Activated effector memory CD4-positive, alpha-beta T cell treated with anti-CD3 and anti-CD28 coated beads, Interleukin-2, amount 50 U/mL, for 16 hours (primary cell): ENCODE measurements at regions not wholly inside any gene's neighbourhood (a gene's known extent, or its start where the extent isn't known, plus 50 kb on each side); places are given as distances from the start of the nearest gene placed in this dataset.

Source experiments
- DNase-seq: peaks from one replicate; pipeline ENCODE4 v3.0.0-alpha.2; 2020

DNA sequence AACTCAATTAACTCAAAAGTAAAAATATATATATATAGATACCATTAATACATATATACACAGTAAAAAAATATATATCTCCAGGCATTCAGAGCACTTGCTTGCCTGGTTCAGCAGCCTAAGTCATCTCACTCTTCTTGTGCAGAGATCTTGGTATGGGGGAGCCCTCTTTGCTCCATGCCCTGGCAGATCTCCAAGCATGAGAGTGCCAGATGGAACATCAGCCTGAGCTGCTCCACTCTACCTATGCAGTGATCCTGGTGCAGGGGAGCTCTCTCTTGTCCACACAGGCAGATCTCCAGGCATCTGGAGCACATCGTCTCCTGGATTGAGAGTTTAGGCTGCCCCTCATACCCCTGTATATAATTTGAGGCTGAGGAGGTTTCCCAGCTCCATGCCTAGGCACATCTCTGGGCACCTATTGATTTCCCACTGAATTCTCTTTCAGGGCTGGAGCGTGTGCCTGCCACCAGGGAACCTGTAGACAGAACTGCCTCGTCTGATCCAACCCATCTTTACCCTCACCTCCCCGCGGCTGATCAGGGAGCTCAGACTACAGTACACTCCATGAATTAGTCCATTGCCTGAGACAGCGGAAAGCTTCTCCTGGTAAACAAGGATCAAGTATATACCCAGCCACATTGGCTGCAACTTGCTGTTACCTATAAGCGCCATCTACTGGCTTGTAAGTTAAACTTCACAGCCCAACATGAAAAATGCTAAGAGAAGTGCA is 342.4 kb upstream of the GRIA1 start:
- DNase-seq, result no peak

DNA sequence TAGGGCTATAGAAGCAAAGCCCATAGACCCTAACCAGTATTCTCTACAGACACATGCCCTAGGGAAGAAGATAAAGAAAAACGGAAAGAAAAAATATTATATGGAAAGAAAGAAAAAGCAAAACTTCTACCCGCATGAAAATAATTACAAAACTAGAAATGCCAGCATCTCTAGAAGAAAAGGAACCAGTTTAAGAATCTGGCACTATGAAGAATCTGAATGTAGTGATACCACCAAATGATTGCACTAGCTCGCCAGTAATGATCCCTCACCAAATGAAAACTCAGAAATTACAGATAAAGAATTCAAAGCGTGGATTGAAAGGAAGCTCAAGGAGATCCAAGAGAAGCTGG is 341.9 kb upstream of the GRIA1 start:
- DNase-seq, result no peak

- DNase-seq, result no peak
These were observed 338.9 kb upstream of the GRIA1 start for GRCh38 chr5:153151558-153151957.

DNA sequence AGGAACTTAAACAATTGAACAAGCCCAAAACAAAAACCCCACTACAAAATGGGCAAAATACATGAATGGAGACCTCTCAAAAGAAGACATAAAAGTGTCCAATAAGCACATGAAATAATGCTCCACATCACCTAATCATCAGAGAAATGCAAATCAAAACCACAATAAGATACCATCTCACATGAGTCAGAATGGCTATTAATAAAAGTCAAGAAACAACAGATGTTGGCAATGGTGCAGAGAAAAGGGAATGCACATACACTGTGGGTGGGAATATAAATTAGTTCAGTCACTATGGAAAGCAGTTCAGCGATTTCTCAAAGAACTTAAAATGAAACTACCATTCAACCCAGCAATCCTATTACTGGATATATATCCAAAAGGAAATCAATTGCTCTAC is 337.4 kb upstream of the GRIA1 start:
- DNase-seq, result no peak

DNA sequence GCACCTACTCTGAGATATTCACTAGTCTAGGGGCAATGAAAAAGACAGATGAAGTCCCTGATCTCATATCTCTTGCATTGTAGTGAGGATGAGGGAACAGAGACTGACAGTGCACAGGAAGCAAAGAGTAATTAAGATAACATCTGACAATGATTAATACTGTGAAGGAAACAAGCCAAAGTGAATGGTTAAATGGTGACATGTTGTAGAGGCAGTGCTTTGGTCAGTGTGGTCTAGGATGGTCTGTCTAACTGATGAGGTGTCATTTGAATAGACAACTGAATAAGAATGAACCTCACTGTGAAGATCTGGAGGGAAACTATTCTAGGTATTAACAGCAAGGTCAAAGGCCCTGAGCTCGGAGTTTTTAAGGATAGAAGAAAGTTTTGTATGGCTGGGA is 333.3 kb upstream of the GRIA1 start:
- DNase-seq, result no peak

- no peak for DNase-seq
These were observed 331.9 kb upstream of the GRIA1 start for GRCh38 chr5:153158608-153159007.

DNA sequence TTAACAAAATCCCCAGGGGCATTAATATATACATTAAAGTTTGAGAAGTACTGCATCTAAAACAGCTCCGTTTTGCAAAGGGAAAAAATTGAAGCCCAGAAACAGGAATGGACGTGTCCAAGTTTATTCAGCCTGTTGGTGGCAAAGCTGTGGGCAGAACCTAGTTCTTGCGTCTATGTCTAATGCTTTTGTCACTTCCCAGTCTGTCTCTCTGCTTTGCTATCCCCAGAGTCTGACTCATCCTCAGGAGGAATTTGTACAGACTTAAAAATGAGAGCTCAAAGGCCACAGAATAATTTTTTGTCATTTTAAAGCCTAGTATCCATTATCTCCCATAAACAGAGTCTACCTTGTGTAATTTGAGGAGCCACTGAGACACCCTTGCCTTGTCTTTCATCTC is 330.9 kb upstream of the GRIA1 start:
- no peak for DNase-seq

GRCh38 chr5:153168241-153168640 is 322.2 kb upstream of the GRIA1 start:
- no peak for DNase-seq

DNA sequence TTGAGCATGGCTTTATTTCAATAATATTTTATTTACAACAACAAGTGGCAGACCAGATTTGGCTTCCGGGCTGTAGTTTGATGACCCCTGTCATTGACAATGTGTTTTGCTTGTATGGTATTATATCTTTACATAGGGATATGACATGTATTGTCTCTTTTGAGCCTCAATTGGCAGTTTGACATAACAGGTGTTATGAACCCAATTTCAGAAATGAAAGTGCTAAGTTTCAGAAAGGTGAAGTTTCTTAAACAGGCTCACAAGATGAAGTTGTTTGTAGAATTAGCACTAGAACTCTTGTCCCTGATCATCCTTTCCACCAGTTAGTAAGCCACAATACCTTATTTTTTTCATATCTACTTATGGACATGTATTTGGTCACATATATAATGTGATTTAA is 303.0 kb upstream of the GRIA1 start:
- DNase-seq, result no peak

GRCh38 chr5:153206361-153206760 is 284.1 kb upstream of the GRIA1 start:
- DNase-seq, result no peak

GRCh38 chr5:153209016-153209415 is 281.5 kb upstream of the GRIA1 start:
- no peak for DNase-seq

DNA sequence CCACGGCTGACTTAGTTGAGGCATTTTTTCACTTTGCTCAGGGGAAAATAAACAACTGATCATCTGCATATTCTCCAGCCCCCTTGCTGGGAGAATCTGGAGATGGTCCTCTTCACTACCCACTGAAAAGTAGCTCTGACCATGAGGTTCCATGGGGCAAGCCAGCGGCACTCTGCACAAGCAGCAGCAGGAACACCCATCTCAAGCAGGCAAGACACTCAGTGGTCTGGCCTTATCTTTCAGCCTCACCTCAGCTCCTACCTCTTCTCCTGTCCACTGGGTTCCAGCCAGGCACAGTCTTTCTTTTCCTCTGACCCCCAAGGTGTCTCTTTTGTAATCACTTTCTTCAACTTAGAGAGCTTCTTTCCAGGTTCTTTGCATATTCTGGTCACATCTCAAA is 280.8 kb upstream of the GRIA1 start:
- DNase-seq, result no peak

- DNase-seq, result no peak
These were observed 279.4 kb upstream of the GRIA1 start for GRCh38 chr5:153211076-153211475.

GRCh38 chr5:153212471-153212870 is 278.0 kb upstream of the GRIA1 start:
- DNase-seq, result no peak

- no peak for DNase-seq
These were observed 267.5 kb upstream of the GRIA1 start for GRCh38 chr5:153222936-153223335.

- DNase-seq, result no peak
These were observed 267.1 kb upstream of the GRIA1 start for GRCh38 chr5:153223376-153223775.

GRCh38 chr5:153224651-153225050 is 265.8 kb upstream of the GRIA1 start:
- DNase-seq, result no peak

- no peak for DNase-seq
These were observed 256.5 kb upstream of the GRIA1 start for GRCh38 chr5:153233933-153234332.

GRCh38 chr5:153236319-153236718 is 254.2 kb upstream of the GRIA1 start:
- no peak for DNase-seq

- DNase-seq, result no peak
These were observed 252.7 kb upstream of the GRIA1 start for GRCh38 chr5:153237671-153238332.

- DNase-seq, result no peak
These were observed 233.1 kb upstream of the GRIA1 start for GRCh38 chr5:153257381-153257780.

GRCh38 chr5:153258469-153258868 is 232.0 kb upstream of the GRIA1 start:
- DNase-seq, result no peak

DNA sequence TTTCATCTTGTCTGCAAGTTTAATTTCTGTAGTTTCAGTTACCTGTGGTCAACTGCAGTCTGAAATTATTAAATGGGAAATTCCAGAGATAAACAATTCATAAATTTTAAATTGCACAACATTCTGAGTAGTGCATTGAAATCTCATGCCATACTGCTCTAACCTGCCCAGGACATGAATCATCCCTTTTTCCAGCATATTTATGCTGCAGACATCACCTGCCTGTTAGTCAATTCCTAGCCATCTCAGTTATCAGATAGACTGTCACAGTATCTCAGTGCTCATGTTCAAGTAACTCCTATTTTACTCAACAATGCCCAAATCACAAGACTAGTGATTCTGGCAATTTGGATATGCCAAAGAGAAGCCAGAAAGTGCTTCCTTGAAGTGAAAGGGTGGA is 223.0 kb upstream of the GRIA1 start:
- no peak for DNase-seq

GRCh38 chr5:153275695-153276094 is 214.8 kb upstream of the GRIA1 start:
- DNase-seq, result no peak

DNA sequence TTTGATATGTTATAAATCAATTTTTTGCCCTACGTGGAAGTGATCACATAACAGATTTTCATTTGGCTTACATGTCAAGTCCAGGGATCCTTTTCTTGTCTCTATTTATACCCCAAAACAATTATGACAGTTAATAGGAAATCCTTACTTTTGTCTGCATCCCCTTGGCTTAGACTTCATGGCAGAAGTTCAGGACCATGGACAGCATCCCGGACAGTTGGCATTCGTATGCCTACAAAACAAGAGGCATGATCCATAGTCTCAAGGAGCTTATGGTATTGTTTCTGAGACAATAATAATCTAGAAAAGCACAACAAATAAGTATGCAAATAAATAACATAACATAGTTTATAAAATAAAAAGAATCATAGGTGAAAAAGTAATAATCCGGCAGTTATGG is 214.3 kb upstream of the GRIA1 start:
- DNase-seq, result no peak
